ENCODE measurements at regions not wholly inside any gene's neighbourhood (a gene's known extent, or its start where the extent isn't known, plus 50 kb on each side); places are given as distances from the start of the nearest gene placed in this dataset.

DNA sequence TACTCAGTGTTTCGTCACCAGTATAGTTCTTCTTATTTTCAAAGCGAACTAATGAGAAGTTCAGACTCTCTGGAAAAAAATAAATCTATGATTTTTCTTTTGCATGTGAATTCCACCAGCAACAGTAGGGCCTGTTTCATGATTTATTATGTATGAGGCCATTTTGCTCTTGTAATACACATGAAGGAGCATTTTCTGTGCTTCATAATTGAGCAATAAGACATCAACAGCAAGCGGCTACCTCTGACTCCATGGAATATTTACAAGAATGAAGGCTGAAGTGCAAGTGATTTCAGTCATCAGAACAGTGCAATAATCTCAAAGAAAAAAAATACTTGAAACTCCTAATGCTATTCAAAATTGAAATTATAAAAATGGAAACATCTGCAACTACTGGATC lies 282.9 kb upstream of the EDIL3 start:
- H3K4me1 ChIP-seq (ENCODE audit: control insufficient read depth in 2 of 2, insufficient read depth in 1 of 2, low read depth in 1 of 2, low read length in 2 of 2): no peaks in the 10 kb centered on the region
- no peak overlapping the region for H3K23ac ChIP-seq (ENCODE audit: low read depth, low read length, poor library complexity)
- no peak overlapping the region for H3K14ac ChIP-seq (ENCODE audit: low read length)
- peaks cover 3% of the 10 kb centered on the region in 2 donors for H3K9me3 ChIP-seq (replicated peaks in 1 of 2; ENCODE audit: control insufficient read depth in 2 of 2, insufficient read depth in 1 of 2, low read depth in 1 of 2, low read length in 2 of 2)
- no peak overlapping the region for H4K8ac ChIP-seq (ENCODE audit: low read depth, low read length)
- WGBS, 2 donors (ENCODE audit: extremely low coverage in 2 of 2, insufficient read length in 2 of 2, insufficient replicate concordance in 1 of 2): no CpG with 5 or more reads among the region's 3 CpGs
- no peak overlapping the region for H2AFZ ChIP-seq (ENCODE audit: low read length)
- no peak overlapping the region for H3K27ac ChIP-seq (replicated peaks; ENCODE audit: low read length)
- H2AK5ac ChIP-seq (ENCODE audit: low read depth, low read length): no peak overlapping the region
- H3K36me3 ChIP-seq (replicated peaks in 1 of 2; ENCODE audit: control insufficient read depth in 2 of 2, insufficient read depth in 2 of 2, low read length in 2 of 2): no peaks in the 10 kb centered on the region
- no peaks in the 10 kb centered on the region for H3K27me3 ChIP-seq (ENCODE audit: control insufficient read depth in 3 of 3, insufficient read depth in 3 of 3, low read depth in 1 of 3, low read length in 3 of 3)
- H3K4ac ChIP-seq (ENCODE audit: low read length): no peak overlapping the region
- H3K4me3 ChIP-seq (ENCODE audit: low read length in 2 of 2): no peak overlapping the region
- H3K79me1 ChIP-seq (ENCODE audit: low read depth, low read length): no peaks in the 10 kb centered on the region
- no peak overlapping the region for H2BK12ac ChIP-seq (ENCODE audit: low read length)
- H2BK120ac ChIP-seq (ENCODE audit: low read depth, low read length): no peak overlapping the region
- H4K91ac ChIP-seq (ENCODE audit: low read depth, low read length, poor library complexity): no peak overlapping the region
- H2BK5ac ChIP-seq (ENCODE audit: low read length): no peak overlapping the region
- H3K9ac ChIP-seq (ENCODE audit: low read depth, low read length, poor library complexity): no peak overlapping the region
- no peak overlapping the region for H3K4me2 ChIP-seq (ENCODE audit: insufficient read depth, low read length, poor library complexity, severe bottlenecking)
- no peak for DNase-seq (ENCODE audit: low spot score)
- H2BK15ac ChIP-seq (ENCODE audit: low read length): no peak overlapping the region
- no peak overlapping the region for H3K18ac ChIP-seq (ENCODE audit: low read length)

DNA sequence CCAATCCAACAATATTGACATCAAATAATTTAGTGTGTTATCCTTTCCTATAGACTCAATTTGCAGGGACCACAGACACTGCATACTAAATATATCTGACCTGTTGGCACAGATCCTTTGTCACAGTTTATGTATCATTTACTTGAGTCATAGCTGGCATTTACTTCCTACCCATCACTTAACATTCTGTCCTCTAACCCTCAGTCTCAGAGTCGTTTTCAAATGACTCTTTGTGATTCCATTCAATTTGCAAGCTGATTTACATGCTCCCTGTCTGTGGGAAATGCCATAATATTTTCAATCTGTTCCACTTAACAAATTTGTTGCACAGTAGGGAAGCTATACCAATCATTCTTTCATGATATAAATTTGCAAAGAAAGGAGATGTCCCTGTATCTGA lies 265.7 kb upstream of the EDIL3 start:
- H2BK5ac ChIP-seq (ENCODE audit: low read length): no peak overlapping the region
- no peaks in the 10 kb centered on the region for H3K79me1 ChIP-seq (ENCODE audit: low read depth, low read length)
- H3K23ac ChIP-seq (ENCODE audit: low read depth, low read length, poor library complexity): no peak overlapping the region
- no peak overlapping the region for H4K8ac ChIP-seq (ENCODE audit: low read depth, low read length)
- no peaks in the 10 kb centered on the region for H3K36me3 ChIP-seq (replicated peaks in 1 of 2; ENCODE audit: control insufficient read depth in 2 of 2, insufficient read depth in 2 of 2, low read length in 2 of 2)
- H2AK5ac ChIP-seq (ENCODE audit: low read depth, low read length): no peak overlapping the region
- H2BK15ac ChIP-seq (ENCODE audit: low read length): no peak overlapping the region
- no peak overlapping the region for H3K4me2 ChIP-seq (ENCODE audit: insufficient read depth, low read length, poor library complexity, severe bottlenecking)
- H3K9ac ChIP-seq (ENCODE audit: low read depth, low read length, poor library complexity): no peak overlapping the region
- no peaks in the 10 kb centered on the region for H3K9me3 ChIP-seq (replicated peaks in 1 of 2; ENCODE audit: control insufficient read depth in 2 of 2, insufficient read depth in 1 of 2, low read depth in 1 of 2, low read length in 2 of 2)
- H3K4ac ChIP-seq (ENCODE audit: low read length): no peak overlapping the region
- no peak overlapping the region for H2AFZ ChIP-seq (ENCODE audit: low read length)
- no peak overlapping the region for H3K4me3 ChIP-seq (ENCODE audit: low read length in 2 of 2)
- H3K14ac ChIP-seq (ENCODE audit: low read length): no peak overlapping the region
- no peak overlapping the region for H2BK120ac ChIP-seq (ENCODE audit: low read depth, low read length)
- no peak overlapping the region for H2BK12ac ChIP-seq (ENCODE audit: low read length)
- DNase-seq (ENCODE audit: low spot score): no peak
- no peaks in the 10 kb centered on the region for H3K4me1 ChIP-seq (ENCODE audit: control insufficient read depth in 2 of 2, insufficient read depth in 1 of 2, low read depth in 1 of 2, low read length in 2 of 2)
- no peaks in the 10 kb centered on the region for H3K27me3 ChIP-seq (ENCODE audit: control insufficient read depth in 3 of 3, insufficient read depth in 3 of 3, low read depth in 1 of 3, low read length in 3 of 3)
- H3K18ac ChIP-seq (ENCODE audit: low read length): no peak overlapping the region
- H3K27ac ChIP-seq (replicated peaks; ENCODE audit: low read length): no peak overlapping the region
- H4K91ac ChIP-seq (ENCODE audit: low read depth, low read length, poor library complexity): no peak overlapping the region
- no CpG with 5 or more reads among the region's 1 CpG for WGBS, 2 donors (ENCODE audit: extremely low coverage in 2 of 2, insufficient read length in 2 of 2, insufficient replicate concordance in 1 of 2)

- Histone ChIP-seq H3K18ac (ENCODE audit: low read length) (no peak overlapping the region), H3K4me3 (ENCODE audit: low read length in 2 of 2) (no peak overlapping the region), H3K9me3 (replicated peaks in 1 of 2; ENCODE audit: control insufficient read depth in 2 of 2, insufficient read depth in 1 of 2, low read depth in 1 of 2, low read length in 2 of 2) (no peaks in the 10 kb centered on the region), H2BK120ac (ENCODE audit: low read depth, low read length) (no peak overlapping the region), H3K9ac (ENCODE audit: low read depth, low read length, poor library complexity) (no peak overlapping the region), H3K23ac (ENCODE audit: low read depth, low read length, poor library complexity) (no peak overlapping the region), H3K79me1 (ENCODE audit: low read depth, low read length) (no peaks in the 10 kb centered on the region), H3K36me3 (replicated peaks in 1 of 2; ENCODE audit: control insufficient read depth in 2 of 2, insufficient read depth in 2 of 2, low read length in 2 of 2) (no peaks in the 10 kb centered on the region), H3K4me1 (ENCODE audit: control insufficient read depth in 2 of 2, insufficient read depth in 1 of 2, low read depth in 1 of 2, low read length in 2 of 2) (no peaks in the 10 kb centered on the region), H4K91ac (ENCODE audit: low read depth, low read length, poor library complexity) (no peak overlapping the region), H3K4ac (ENCODE audit: low read length) (no peak overlapping the region), H3K27me3 (ENCODE audit: control insufficient read depth in 3 of 3, insufficient read depth in 3 of 3, low read depth in 1 of 3, low read length in 3 of 3) (no peaks in the 10 kb centered on the region), H4K8ac (ENCODE audit: low read depth, low read length) (no peak overlapping the region), H2BK12ac (ENCODE audit: low read length) (no peak overlapping the region), H3K14ac (ENCODE audit: low read length) (no peak overlapping the region), H2BK15ac (ENCODE audit: low read length) (no peak overlapping the region), H2AK5ac (ENCODE audit: low read depth, low read length) (no peak overlapping the region), H3K27ac (replicated peaks; ENCODE audit: low read length) (no peak overlapping the region), H2AFZ (ENCODE audit: low read length) (no peak overlapping the region), H3K4me2 (ENCODE audit: insufficient read depth, low read length, poor library complexity, severe bottlenecking) (no peak overlapping the region), H2BK5ac (ENCODE audit: low read length) (no peak overlapping the region)
- 100% methylated on average over 1 of the region's 2 CpGs for WGBS, 2 donors (ENCODE audit: extremely low coverage in 2 of 2, insufficient read length in 2 of 2, insufficient replicate concordance in 1 of 2)
- DNase-seq (ENCODE audit: low spot score): no peak
Measured at GRCh38 chr5:84647581-84647980, 262.9 kb upstream of the EDIL3 start.

GRCh38 chr5:84642795-84643194 lies 258.1 kb upstream of the EDIL3 start:
- no peak overlapping the region for H3K4me3 ChIP-seq (ENCODE audit: low read length in 2 of 2)
- no peaks in the 10 kb centered on the region for H3K36me3 ChIP-seq (replicated peaks in 1 of 2; ENCODE audit: control insufficient read depth in 2 of 2, insufficient read depth in 2 of 2, low read length in 2 of 2)
- no peak overlapping the region for H2AFZ ChIP-seq (ENCODE audit: low read length)
- H3K9ac ChIP-seq (ENCODE audit: low read depth, low read length, poor library complexity): no peak overlapping the region
- H3K18ac ChIP-seq (ENCODE audit: low read length): no peak overlapping the region
- no peak overlapping the region for H2BK15ac ChIP-seq (ENCODE audit: low read length)
- H3K27ac ChIP-seq (replicated peaks; ENCODE audit: low read length): no peak overlapping the region
- H3K14ac ChIP-seq (ENCODE audit: low read length): no peak overlapping the region
- no peak overlapping the region for H2BK5ac ChIP-seq (ENCODE audit: low read length)
- no peak overlapping the region for H4K8ac ChIP-seq (ENCODE audit: low read depth, low read length)
- H2BK120ac ChIP-seq (ENCODE audit: low read depth, low read length): no peak overlapping the region
- no CpG with 5 or more reads among the region's 2 CpGs for WGBS, 2 donors (ENCODE audit: extremely low coverage in 2 of 2, insufficient read length in 2 of 2, insufficient replicate concordance in 1 of 2)
- H3K4me2 ChIP-seq (ENCODE audit: insufficient read depth, low read length, poor library complexity, severe bottlenecking): no peak overlapping the region
- H4K91ac ChIP-seq (ENCODE audit: low read depth, low read length, poor library complexity): no peak overlapping the region
- no peak overlapping the region for H2AK5ac ChIP-seq (ENCODE audit: low read depth, low read length)
- no peaks in the 10 kb centered on the region for H3K79me1 ChIP-seq (ENCODE audit: low read depth, low read length)
- no peaks in the 10 kb centered on the region for H3K9me3 ChIP-seq (replicated peaks in 1 of 2; ENCODE audit: control insufficient read depth in 2 of 2, insufficient read depth in 1 of 2, low read depth in 1 of 2, low read length in 2 of 2)
- H3K27me3 ChIP-seq (ENCODE audit: control insufficient read depth in 3 of 3, insufficient read depth in 3 of 3, low read depth in 1 of 3, low read length in 3 of 3): no peaks in the 10 kb centered on the region
- H3K4me1 ChIP-seq (ENCODE audit: control insufficient read depth in 2 of 2, insufficient read depth in 1 of 2, low read depth in 1 of 2, low read length in 2 of 2): no peaks in the 10 kb centered on the region
- no peak overlapping the region for H3K23ac ChIP-seq (ENCODE audit: low read depth, low read length, poor library complexity)
- H2BK12ac ChIP-seq (ENCODE audit: low read length): no peak overlapping the region
- no peak for DNase-seq (ENCODE audit: low spot score)
- H3K4ac ChIP-seq (ENCODE audit: low read length): no peak overlapping the region
